WTC11 (cell line): ENCODE measurements at regions not wholly inside any gene's neighbourhood (a gene's known extent, or its start where the extent isn't known, plus 50 kb on each side); places are given as distances from the start of the nearest gene placed in this dataset.

Experiments
- FOXP1 ChIP-seq: sonication (generic); formaldehyde crosslinking; IDR thresholded peaks from 2 replicates; pipeline ENCODE4 v1.8.0; 2022; ENCODE audit warnings: missing genetic modification reagents, mild to moderate bottlenecking, moderate library complexity, borderline replicate concordance
- SMAD3 ChIP-seq: sonication (generic); formaldehyde crosslinking; IDR thresholded peaks from 2 replicates; pipeline ENCODE4 v1.8.0; 2022; ENCODE audit warnings: missing genetic modification reagents, mild to moderate bottlenecking, borderline replicate concordance
- TF ChIP-seq, protein P1 (sequence below): fragments of 200-600 bp; IDR thresholded peaks from 2 replicates; pipeline ENCODE4 v1.8.0; 2022; ENCODE audit warnings: antibody characterized with exemption

DNA sequence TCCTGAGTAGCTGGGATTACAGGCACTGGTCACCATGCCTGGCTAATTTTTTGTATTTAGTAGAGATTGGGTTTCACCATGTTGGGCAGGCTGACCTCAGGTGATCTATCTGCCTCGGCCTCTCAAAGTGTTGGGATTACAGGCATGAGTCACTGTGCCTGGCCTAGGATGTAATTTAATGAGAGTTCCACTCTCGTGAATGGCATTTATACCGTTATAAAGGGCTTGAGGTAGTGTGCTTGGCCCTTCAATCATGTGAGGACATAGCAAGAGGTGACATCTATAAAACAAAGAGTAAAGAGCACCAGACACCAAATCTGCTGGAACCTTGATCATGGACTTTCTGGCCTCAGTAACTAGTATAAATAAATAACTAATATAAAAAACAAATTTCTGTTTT, 93.5 kb upstream of the PPP1R9A start:
- TF ChIP-seq, protein P1, sequence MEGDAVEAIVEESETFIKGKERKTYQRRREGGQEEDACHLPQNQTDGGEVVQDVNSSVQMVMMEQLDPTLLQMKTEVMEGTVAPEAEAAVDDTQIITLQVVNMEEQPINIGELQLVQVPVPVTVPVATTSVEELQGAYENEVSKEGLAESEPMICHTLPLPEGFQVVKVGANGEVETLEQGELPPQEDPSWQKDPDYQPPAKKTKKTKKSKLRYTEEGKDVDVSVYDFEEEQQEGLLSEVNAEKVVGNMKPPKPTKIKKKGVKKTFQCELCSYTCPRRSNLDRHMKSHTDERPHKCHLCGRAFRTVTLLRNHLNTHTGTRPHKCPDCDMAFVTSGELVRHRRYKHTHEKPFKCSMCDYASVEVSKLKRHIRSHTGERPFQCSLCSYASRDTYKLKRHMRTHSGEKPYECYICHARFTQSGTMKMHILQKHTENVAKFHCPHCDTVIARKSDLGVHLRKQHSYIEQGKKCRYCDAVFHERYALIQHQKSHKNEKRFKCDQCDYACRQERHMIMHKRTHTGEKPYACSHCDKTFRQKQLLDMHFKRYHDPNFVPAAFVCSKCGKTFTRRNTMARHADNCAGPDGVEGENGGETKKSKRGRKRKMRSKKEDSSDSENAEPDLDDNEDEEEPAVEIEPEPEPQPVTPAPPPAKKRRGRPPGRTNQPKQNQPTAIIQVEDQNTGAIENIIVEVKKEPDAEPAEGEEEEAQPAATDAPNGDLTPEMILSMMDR = no peak
- TF ChIP-seq FOXP1 (CRISPR knock-in tag) (no peak), SMAD3 (no peak)
